Stimulated activated CD4-positive, alpha-beta T cell treated with anti-CD3 and anti-CD28 coated beads, TNF-alpha, amount 100 ng/mL, for 4 hours (primary cell): ENCODE measurements at regions not wholly inside any gene's neighbourhood (a gene's known extent, or its start where the extent isn't known, plus 50 kb on each side); places are given as distances from the start of the nearest gene placed in this dataset.

ENCODE experiments used
- DNase-seq, 3 experiments: peaks; one replicate each; pipeline ENCODE4 v3.0.0-alpha.2; 2020; ENCODE audit warnings: low read depth in 3 of 3

DNA sequence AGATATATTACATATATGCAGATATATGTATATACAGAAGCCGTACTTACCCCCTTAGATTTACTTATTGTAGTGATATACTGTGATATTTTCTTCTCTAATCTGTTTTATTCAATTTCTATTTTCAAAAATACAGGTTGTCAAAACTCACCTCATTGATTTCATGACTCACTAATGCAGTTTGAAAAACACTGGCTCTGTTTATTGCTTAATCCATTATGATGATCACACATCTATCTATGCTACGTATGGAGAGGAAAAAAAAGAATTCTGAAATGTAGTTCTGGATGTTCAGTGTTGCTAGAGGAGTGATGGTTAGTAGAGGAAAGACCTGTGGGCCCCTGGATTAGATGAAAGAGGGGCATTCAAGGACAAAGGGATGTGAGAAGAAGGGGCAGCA, 121.0 kb upstream of the RPS23 start:
- DNase-seq = no peak

DNA sequence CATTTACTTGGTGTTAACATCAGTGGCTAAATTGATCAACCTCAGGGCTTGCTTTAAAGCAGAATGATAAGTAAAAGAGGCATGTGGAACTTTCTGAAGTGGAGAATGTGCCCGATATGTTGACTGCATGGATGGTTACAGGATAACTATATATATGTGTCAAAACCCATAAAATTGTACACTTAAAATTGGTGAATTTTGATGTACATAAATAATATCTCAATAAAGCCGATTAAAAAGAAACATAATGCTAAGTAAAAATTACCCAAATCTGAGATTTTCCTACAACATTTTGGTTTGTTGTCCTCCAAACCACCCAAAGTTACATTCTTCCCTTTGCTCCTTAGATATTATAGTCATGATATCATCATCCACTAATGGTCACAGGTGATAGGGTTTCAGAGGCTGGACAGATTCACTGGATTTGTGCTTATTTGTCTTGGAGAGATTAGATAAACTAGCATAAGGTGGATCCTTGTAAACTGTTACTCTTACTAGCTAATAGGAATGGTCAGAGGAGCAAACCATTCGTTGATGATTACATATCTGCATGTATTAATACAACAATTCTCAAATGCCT, 119.7 kb upstream of the RPS23 start:
- DNase-seq = no peak

DNA sequence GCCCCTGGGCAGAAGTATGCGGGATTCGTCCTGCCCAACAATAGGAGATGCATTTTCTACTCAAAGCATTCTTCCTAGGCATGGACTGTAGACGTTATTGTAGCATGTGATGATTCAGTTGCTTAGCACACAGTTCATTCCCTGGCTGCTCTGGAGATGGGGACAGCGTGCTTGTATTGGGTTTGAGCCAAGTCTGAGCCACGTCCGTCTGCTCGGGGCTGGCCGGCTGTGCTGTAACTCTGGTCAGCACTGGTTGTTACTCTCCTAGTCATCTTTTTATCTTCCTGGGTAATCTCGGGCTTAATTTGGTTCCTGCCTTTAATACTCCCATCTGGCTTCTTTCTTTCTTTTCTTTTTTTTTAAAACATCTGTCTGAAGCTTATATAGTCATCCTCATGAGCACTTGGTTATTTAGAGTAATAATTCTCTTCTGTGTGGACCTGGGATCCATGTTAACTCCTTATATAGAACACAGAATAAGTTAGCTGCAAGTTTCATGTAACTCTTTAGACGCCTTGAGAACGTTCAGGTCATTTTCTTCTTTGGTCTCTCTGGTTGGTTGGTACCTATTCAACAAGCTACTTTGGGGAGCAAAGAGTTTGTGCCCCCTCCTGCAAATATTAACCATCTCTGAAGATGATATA, 118.8 kb upstream of the RPS23 start:
- DNase-seq = no peak

DNA sequence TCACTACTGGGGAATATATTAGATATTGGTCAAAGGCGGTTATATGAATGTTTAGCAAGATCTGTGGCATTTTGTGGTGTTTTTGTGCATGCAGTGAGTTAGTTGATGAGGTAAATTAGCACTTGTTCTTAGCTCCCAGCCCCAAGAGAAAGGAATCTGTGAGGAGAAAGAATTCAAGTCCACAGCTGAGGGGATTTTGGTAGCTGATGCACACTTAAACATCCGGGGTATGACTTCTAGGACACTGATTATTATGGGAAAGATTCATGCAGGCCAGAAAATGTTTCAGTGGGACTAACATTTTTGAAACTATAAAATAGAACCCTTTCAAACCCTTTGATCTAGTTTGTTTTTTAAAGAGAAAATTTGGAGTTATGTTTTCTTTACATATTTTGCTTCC, 118.2 kb upstream of the RPS23 start:
- DNase-seq = no peak

DNA sequence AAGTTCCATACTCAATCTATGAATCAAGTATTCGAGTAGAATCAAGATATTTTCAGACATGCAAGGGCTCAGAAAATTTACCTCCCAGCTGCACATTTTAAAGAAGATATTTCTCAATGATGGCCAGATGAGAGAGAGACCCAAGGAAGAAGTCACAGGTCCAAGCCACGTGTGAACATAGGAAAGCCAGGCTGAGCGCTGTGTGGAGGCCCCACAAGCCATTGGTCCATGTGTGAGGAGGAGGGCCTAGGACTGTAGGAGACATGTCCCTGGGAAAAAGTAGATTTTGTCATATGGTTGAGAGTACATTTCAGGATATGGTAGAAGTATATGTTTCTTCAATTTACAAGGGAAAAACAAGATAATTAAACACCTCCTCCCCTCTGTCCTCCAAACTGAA, 115.8 kb upstream of the RPS23 start:
- DNase-seq = no peak

DNA sequence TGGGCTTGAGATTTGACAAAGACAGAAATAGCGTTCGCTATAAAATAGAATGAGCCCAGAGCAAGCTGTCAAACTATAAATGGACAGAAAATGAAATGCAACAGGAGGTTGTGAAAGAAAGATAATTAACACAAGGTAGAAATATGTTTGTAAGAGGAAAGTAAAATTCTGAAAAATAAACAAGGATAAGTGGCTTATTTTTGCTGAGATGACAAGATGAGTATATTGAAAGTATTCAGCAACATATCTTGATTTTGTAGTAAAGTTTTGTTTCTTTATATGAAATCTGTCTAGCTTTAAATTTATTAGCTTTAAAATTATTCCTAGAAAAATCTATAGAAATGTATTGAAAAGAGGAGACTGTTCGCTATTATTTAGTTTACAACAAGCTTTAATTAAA, 111.9 kb upstream of the RPS23 start:
- no peak for DNase-seq

DNA sequence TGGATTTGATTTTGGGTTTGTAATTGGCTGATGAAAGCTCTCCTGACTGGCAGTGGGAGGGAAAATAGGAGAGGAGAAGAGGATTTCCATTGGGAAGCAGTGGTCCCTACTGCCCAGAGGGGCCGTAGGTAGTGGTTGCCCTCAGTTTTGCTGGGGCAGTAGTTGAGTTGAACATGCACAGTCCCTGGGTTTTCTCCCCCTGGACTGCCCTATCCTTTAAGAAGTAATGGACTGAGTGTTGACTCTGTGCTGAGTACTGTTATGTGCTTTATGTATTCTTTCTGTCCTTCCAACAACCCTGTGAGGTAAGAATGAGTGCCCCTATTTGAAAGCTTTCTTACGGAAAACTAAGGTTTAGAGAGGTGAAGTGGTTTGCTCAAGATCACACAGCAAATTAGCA, 111.2 kb upstream of the RPS23 start:
- no peak for DNase-seq

DNA sequence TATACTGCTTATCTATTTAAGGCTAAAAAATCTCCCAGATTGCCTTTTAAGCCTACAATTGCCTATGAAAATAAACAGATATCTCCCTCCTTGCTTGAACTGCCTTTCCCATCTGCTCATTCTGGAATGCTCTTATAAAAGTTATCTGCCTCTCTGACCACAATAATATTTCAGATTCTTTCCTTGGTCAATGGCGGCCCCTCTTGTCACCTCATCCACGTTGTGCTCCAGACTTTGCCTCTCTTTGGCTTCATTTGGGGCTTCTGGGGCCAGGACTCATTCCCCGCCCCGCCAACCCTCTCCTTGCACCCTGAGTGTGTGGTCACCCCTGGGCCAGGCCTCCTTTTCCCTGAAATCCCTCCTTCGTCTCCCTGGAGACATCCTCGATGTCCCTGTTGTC, 110.0 kb upstream of the RPS23 start:
- DNase-seq = no peak

DNA sequence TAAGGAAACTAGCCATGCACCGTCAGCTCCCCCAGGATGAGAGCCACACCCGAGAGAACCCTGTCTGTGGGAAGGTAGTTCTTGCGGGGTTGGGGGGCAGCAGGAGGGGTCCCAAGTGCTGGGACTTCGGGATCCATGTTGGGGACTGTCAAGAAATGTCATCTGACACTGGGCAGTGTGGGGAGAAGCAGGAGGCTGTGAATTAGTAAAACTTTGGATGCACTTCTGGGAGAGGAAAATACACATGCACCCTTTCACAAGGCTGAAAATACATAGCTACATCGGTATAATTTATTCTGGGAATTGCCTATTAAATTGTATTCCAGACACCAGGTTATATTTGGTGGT, 109.6 kb upstream of the RPS23 start:
- no peak for DNase-seq

DNA sequence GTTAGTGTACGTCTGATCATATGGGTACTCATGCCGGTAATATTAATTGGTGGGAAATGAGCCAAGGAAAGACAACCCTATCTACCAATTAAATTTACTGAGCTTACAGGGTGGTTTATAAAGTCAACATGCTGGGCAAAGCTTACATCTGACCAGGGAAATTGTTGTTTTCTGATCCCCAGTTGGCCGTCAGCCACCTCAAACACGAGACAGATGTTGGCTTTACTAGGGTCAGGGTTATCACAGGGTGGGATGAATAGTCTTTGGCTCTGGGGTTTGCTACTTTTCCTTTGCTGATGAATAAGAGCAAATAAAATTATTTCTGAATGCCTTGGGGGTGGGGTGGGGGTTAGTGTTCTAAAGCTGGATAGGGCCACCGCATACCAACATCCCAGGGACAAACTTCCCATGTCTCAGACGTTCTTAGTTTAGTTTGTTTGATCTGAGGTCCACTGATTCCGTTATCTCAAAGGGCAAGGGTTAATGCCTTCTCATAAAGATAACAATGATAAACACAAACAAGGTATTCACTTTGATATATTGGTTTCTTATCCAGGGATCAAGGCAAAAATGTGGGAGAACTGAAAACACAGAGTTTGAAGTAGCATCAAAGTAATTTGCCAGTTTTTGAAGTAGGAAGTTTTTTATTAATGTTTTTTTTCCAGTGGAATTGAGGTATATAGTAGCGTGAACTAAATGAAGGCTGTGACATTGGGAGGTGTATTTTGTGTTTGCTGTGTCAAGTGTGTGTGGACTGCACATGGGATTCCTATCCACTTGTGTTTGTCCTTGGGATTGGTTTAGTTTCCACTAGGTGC, 109.1 kb upstream of the RPS23 start:
- no peak for DNase-seq

DNA sequence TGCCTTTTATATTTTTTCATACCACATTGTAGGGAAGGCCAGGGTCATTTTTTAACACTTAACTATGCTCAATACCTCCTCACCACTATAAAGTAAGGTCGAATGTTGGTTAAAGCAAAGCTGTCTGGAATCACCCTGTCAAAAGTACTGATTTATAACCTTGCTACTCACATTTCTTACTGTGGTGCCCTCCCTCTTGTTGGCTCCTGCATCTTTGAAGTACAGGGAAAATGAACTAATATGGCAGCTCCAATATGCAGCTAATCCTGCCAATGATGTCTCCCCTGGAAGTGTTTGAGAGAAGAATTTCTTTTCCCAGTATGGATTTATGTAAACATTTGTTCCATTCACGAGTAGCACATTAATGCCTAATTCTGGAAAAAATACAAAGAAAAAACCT, 108.4 kb upstream of the RPS23 start:
- DNase-seq = no peak

DNA sequence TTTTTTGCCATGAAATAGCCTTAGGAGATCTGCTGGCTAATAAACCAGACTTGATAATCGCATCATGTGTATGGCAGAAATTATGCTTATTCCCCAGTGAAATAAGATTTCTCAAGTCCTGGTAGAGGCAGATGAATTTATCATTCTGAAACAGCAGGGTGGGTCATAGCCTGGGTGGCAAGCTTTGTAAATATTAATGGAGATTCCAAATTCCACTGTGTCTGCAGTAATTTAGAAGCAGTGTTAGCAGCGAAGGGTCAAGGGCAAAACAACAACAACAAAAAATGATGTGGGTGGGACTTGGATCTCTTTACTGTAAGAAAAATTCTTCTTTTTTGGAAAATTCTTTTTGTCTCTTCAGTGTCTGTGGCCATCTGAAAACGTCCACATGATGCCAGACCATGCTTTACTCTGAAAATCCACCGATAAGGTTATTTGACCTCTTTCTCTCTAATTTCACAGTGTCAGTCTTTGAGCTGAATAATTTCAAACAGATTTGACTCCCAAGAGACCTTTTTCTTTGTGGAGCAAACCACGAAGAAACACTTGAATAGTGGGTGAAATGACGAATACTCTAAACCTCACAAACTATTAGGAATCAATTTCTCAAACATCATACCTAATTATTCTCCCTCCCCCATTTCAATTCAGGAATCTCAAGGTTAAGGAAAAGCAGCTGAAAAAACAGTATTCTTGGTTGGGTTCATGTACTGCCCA, 106.0 kb upstream of the RPS23 start:
- no peak for DNase-seq

DNA sequence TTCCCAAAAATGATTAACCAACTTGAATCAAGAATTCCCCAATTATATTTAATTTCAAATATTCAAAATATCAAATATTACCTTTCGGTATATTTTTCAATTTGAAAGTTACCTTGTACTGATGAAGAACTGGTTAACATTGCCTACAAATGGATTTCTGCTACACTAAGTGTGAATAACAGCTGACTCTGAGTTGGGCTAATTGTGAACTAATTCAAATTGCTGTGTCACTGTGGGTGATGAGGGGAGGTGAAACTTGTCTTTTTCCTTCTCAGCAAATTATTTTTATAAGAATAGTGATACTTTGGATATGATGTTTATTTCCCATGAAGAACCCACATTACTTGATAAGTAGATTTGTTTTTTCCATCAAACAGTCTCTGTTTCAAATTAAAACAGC, 103.4 kb upstream of the RPS23 start:
- no peak for DNase-seq

DNA sequence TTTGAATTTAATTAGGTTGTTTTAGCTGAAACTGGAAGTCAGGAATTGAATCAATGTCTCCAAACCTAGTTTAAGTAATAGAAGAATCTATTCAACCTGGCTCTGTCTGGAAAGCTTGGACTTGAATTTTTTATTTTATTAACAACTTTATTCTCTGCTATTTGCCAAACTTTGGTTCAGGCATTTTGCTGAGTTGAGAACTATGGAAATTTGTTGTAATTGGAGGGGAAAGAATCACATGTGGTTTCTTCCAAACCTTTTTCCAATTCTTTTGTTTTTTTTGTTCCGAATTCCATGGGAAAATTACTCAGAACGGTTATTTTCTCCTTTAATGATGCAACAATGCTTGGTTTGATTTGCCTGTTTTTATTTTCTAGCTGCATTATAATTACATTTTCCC, 98.2 kb upstream of the RPS23 start:
- no peak for DNase-seq

DNA sequence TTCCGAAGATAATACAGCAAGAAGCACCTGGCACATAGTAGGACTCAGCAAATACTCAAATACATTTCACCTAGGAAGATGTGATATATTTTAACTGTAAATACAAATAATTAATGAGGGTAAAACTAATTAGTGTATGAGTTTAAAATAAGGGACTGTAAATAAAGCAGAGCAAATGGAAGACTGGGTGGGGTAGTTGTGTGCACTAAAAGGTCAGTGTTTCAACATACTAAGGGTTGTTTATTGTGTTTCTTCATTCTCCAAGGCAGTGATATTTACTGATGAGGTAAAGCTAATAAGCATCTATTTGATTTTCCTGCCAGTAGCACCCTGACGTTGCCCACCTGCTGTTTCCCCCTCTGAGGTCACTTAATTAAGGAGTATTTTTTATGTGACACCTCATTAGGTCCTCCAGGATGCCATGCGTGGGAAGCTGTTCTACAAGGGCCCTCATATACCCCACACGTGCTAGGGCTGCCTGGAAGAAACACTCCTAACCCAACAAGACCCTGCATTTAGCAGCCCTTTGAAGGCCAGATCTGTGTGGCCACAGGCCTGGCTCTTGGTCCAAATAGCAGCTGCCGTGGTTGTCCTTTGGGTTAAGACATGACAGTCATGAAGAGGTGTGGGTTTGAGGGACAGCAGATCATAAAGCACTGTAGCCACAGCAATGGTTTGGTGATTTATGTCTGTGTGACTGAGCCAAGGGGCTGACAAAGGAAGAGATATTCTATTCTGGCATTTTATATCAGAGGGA, 97.5 kb upstream of the RPS23 start:
- no peak for DNase-seq

DNA sequence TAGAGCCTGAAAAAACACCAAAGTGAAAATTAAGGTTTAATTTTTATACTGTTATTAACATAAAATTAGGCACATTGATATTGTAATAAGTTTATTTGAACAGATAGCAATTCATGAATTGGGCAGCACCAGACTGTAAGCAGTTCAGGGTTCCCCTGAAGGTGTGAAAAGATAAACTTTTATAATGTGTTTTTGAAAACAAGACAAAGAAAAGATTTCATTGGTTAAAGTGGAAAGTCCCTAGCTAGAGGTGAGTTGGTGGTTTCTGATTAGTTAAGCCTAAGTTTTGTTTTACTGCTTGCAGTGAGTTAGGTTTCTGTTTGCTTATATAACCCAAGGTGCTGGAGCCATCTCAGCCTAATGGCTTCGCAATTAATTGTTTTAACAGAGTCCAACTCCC, 96.5 kb upstream of the RPS23 start:
- no peak for DNase-seq

DNA sequence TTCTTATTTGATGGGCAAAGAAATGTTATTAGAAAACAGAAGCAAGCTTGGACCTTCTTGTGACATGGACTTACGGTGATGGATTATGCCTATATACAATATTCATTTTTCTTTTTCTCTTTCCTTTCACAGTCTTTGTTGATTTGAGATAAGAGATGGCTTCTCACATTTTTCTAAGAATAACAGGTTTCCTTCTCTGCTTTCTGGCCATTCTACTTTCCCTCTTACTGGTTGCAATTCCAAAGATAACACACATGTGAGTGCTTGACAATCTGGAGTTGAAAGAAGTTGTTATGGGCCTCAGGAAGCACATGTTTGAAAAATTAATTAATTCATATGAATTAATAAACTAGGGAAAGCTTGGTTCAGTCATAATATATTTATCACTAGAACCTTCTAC, 89.8 kb upstream of the RPS23 start:
- DNase-seq = no peak

DNA sequence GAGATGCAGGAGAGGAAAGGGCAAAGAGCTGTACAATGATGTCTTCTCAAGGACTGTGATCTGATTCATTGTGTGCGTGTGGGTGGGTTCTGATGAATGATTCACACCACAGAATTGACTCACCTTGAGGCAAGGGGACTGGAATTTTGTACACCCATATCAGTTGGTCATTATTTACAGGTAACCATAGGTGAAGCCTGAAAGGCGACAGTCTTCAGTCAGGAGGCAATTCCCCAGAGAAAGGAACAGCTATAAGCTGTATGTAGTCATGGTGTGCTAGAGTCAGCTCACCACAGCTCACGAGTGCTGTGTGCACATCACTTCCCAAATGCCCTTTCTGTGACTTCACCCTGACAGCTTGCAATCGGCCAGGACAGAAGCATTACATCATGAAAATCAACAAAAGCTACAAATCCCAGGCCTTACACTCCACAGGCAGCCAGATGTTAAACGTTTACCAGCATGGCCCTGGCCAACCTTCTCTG, 87.6 kb upstream of the RPS23 start:
- DNase-seq = no peak

DNA sequence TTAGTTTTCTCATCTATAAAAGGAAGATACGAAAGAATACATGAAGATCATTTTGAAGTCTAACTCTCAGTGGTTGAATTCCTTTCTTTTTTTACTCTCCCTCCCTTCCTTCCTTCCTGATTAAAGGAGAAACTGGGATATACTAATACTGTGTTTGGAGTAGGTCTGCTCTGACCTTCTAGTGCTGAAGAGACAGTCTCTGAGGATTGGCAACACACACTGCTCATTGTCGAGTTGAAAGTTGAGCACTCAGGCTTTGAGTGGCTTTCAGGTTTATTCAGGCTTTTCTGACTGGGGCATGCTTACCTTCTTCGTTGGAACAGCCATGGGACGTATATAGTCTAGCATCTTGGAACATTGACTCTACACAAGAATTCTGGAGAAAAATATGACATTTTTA, 86.9 kb upstream of the RPS23 start:
- DNase-seq = no peak

DNA sequence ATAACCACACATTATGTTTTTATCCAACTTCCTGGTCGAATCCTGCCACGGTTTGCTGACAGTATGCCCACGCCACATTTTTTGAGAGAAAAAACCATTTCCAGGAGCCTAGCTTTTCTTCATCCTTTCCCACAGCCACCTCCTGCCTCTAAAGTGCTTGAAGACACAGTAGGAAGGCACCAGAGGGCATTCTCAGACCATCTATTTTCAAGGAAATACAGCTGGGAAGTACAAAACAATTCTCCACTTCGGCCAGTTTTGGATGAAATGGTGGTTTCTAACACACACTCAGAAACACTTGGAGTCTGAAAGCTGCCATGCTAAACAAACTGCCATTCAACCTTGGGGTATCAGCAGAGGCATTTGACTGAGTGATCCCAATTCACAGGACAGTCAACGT, 86.3 kb upstream of the RPS23 start:
- no peak for DNase-seq

DNA sequence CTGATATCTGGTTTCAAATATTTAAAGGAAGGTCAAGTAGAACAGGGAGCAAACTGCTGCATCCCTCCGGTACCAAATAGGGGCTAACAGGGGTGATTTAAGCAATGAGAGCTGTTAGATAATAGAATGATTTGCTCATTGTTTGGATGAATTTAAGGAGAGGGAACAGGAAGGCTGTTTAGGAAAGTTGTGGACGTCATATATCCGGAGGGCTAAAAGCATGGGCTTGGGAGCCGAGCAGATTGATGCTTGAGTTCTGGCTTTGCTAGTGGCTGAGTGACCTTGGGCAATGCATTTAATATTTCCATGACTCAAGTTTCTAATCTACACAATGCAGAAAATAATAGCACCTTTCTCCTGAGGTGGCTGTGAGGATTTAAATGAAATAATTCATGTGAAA, 85.4 kb upstream of the RPS23 start:
- no peak for DNase-seq

DNA sequence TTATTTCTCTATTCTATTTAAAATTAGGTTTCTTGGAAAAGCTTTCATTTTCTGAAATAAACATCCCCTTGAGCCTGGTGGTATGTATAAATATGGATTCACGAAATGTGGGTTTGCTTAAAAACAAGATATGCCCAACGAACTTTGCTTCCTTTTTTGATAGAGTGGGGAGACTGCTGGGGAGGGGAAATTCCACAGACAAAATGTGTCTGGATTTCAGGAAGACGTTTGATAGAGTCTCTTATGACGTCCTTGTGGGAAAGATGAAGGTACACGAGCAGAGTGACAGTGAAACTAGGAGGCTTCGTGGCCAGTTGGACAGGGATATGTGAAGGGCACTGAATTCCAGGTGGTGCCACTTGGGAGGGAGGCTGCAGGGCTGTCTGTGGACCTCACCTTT, 84.5 kb upstream of the RPS23 start:
- no peak for DNase-seq
